Activated CD8-positive, alpha-beta T cell treated with anti-CD3 and anti-CD28 coated beads for 36 hours (primary cell): ENCODE measurements at regions not wholly inside any gene's neighbourhood (a gene's known extent, or its start where the extent isn't known, plus 50 kb on each side); places are given as distances from the start of the nearest gene placed in this dataset.

Source experiments
- ATAC-seq: fragments of 200-7000 bp; cut with Tn5 transposase; one replicate; pipeline ENCODE4 v1.10.0; 2021; ENCODE audit warnings: mild to moderate bottlenecking, moderate library complexity
- CTCF ChIA-PET: fragments of 350-600 bp; sonication (Branson Sonifier 250); formaldehyde crosslinking; loops from one replicate; lab custom pipeline; 2021; ENCODE audit warnings: antibody characterized with exemption; lab: Charles Lee
- POLR2A ChIA-PET: fragments of 350-600 bp; sonication (Branson Sonifier 250); formaldehyde crosslinking; loops from one replicate; lab custom pipeline; 2021; ENCODE audit warnings: antibody characterized with exemption; lab: Charles Lee
- DNase-seq: peaks from one replicate; pipeline ENCODE4 v3.0.0-alpha.2; 2020
- H3K27ac Mint-ChIP-seq: one replicate; pipeline ENCODE4 v1.8.0; 2021; ENCODE audit warnings: mild to moderate bottlenecking, mixed read lengths
- H3K27me3 Mint-ChIP-seq: one replicate; pipeline ENCODE4 v1.8.0; 2021; ENCODE audit warnings: mixed read lengths
- H3K36me3 Mint-ChIP-seq: one replicate; pipeline ENCODE4 v1.8.0; 2021; ENCODE audit warnings: low read depth, mixed read lengths
- H3K4me1 Mint-ChIP-seq: one replicate; pipeline ENCODE4 v1.8.0; 2021; ENCODE audit warnings: low read depth, mixed read lengths
- H3K4me3 Mint-ChIP-seq: one replicate; pipeline ENCODE4 v1.8.0; 2021; ENCODE audit warnings: mild to moderate bottlenecking, moderate library complexity, mixed read lengths
- H3K9me3 Mint-ChIP-seq: one replicate; pipeline ENCODE4 v1.8.0; 2021; ENCODE audit warnings: mixed read lengths
- intact Hi-C: fragments of 100-400 bp; cut with micrococcal nuclease; formaldehyde crosslinking; loops from one replicate; pipeline ENCODE4 v1.10.0; 2022
- TF ChIP-seq, protein P1 (sequence below): fragments of 200-600 bp; IDR thresholded peaks from one replicate; pipeline ENCODE4 v1.8.0; 2022; ENCODE audit warnings: antibody characterized with exemption, mild to moderate bottlenecking

DNA sequence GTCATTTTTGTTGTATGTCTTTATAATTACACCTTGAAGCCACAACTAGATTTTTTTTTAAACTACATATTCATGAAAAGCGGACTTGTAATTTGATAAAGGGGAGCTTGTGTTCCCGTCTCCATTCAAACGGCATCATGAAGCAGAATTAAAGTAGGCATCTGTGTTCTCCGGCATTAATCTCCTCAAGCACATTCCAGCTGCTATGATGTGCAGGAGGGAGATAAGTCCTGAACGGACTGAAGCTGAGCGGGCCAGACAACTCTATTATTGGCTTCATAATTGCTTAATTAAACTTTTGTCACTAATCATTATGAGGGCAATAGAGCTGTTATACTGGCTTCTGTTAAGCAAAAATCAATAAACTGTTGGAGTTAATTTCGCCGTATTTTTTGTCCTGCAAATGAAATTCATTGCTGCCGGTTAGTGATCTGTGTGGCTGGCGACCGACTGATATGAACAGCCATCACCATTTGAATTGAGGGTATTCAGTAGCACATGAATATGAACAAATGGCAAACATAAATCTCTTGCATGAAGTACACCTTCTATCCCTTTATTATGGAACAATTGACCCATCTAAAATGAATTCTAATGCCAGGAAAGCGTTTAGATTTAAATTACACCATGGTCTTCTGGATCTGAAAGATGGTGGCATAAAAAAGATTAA, 408.8 kb upstream of the IRX1 start:
- CTCF ChIA-PET, result no interaction called here
- H3K27ac Mint-ChIP-seq, result no peak overlapping the region
- TF ChIP-seq, protein P1, sequence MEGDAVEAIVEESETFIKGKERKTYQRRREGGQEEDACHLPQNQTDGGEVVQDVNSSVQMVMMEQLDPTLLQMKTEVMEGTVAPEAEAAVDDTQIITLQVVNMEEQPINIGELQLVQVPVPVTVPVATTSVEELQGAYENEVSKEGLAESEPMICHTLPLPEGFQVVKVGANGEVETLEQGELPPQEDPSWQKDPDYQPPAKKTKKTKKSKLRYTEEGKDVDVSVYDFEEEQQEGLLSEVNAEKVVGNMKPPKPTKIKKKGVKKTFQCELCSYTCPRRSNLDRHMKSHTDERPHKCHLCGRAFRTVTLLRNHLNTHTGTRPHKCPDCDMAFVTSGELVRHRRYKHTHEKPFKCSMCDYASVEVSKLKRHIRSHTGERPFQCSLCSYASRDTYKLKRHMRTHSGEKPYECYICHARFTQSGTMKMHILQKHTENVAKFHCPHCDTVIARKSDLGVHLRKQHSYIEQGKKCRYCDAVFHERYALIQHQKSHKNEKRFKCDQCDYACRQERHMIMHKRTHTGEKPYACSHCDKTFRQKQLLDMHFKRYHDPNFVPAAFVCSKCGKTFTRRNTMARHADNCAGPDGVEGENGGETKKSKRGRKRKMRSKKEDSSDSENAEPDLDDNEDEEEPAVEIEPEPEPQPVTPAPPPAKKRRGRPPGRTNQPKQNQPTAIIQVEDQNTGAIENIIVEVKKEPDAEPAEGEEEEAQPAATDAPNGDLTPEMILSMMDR, result no peak

DNA sequence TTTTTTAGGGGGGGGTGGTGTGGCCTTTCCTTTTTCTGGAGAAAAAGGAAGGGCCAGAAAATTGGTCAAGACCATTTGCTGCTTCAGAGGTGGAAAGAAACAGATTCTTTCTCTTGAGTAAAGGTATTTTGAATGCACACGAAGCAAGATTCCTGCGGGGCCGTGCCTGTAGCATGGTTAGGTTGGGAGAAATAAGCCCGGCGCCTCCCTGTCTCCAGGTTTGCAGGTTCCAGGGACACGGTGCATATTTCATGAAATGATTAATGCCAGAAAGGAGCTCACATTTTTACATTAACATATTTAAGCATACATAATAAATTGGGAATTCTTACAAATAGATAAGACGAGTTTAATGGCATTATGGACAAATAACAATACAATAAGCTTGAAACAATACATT, 409.5 kb upstream of the IRX1 start:
- Mint-ChIP-seq H3K27ac (no peak overlapping the region), H3K9me3 (no peaks in the 10 kb centered on the region), H3K36me3 (no peaks in the 10 kb centered on the region), H3K27me3 (no peaks in the 10 kb centered on the region), H3K4me3 (no peak overlapping the region), H3K4me1 (no peaks in the 10 kb centered on the region)
- no peak for DNase-seq
- no peak for ATAC-seq
- intact Hi-C loops, result no loop called here
- TF ChIP-seq, protein P1, result no peak
- CTCF ChIA-PET, result no interaction called here
- POLR2A ChIA-PET, result no interaction called here

More for the DNA sequence above, 408.8 kb upstream of the IRX1 start:
- no peaks in the 10 kb centered on the region for H3K27me3 Mint-ChIP-seq
- no peaks in the 10 kb centered on the region for H3K36me3 Mint-ChIP-seq
- DNase-seq, result no peak
- no peaks in the 10 kb centered on the region for H3K9me3 Mint-ChIP-seq
- intact Hi-C loops, result no loop called here
- POLR2A ChIA-PET, result no interaction called here
- H3K4me3 Mint-ChIP-seq, result no peak overlapping the region
- H3K4me1 Mint-ChIP-seq, result no peaks in the 10 kb centered on the region
- no peak for ATAC-seq

DNA sequence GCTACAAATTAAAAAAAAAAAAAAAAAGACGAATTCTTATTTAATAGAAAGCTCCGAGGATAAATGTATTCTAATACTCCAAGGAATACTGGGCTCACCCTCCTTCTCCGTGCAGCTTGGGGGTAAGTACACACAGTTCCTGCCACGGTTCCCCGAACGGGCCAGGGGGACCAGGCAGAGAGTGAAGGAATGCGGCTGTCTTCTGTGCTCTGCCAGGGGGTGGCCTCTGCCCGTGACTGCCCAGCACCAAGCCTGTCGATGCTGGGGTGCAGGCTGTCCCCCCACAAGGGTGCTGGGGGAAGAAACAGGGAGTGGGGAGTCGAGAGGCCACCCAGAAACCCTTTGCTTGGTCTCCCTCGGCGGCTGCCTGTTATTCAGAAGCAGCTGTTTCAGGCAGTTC, 410.1 kb upstream of the IRX1 start:
- CTCF ChIA-PET, result no interaction called here
- no peaks in the 10 kb centered on the region for H3K36me3 Mint-ChIP-seq
- no peaks in the 10 kb centered on the region for H3K9me3 Mint-ChIP-seq

GRCh38 chr5:3182133-3182876, 413.3 kb upstream of the IRX1 start:
- no peaks in the 10 kb centered on the region for H3K9me3 Mint-ChIP-seq
- H3K27ac Mint-ChIP-seq, result no peak overlapping the region
- TF ChIP-seq, protein P1, result no peak
- ChIA-PET CTCF (no interaction called here), POLR2A (no interaction called here)
- no peaks in the 10 kb centered on the region for H3K36me3 Mint-ChIP-seq
- no peak overlapping the region for H3K4me3 Mint-ChIP-seq
- ATAC-seq (no peak), DNase-seq (no peak)
- no peaks in the 10 kb centered on the region for H3K4me1 Mint-ChIP-seq
- intact Hi-C loops, result no loop called here
- no peaks in the 10 kb centered on the region for H3K27me3 Mint-ChIP-seq

More for the DNA sequence above, 410.1 kb upstream of the IRX1 start:
- Mint-ChIP-seq H3K27me3 (no peaks in the 10 kb centered on the region), H3K4me3 (no peak overlapping the region), H3K4me1 (no peaks in the 10 kb centered on the region), H3K27ac (no peak overlapping the region)
- POLR2A ChIA-PET, result no interaction called here
- ATAC-seq (no peak), DNase-seq (no peak)
- TF ChIP-seq, protein P1, result no peak
- intact Hi-C loops, result no loop called here

DNA sequence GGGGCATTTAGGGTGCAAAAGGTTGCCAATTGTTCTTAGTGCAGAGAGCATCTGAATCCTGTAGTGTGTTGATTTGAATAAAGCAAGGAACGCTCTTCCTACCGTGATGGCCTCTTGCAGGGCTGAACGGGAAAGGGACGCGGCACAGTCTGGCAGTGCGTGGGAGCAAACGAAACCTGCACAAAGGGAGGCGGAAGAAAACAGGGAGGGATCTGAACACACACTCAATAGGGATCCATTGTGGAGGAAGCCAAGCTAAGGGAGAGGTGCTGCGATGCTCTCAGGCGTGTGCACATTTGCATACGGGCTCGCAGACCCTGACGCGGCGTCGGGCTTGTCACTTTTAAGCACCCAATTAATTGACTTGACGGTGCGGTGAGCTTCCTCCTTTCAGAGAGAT, 414.0 kb upstream of the IRX1 start:
- no peaks in the 10 kb centered on the region for H3K36me3 Mint-ChIP-seq
- DNase-seq (no peak), ATAC-seq (no peak)
- POLR2A ChIA-PET, result no interaction called here
- H3K4me1 Mint-ChIP-seq, result no peaks in the 10 kb centered on the region
- CTCF ChIA-PET, result no interaction called here
- intact Hi-C loops, result no loop called here
- no peaks in the 10 kb centered on the region for H3K9me3 Mint-ChIP-seq
- H3K4me3 Mint-ChIP-seq, result no peak overlapping the region
- no peak overlapping the region for H3K27ac Mint-ChIP-seq
- no peaks in the 10 kb centered on the region for H3K27me3 Mint-ChIP-seq
- TF ChIP-seq, protein P1, result no peak
